Trophoblast cell (in vitro differentiated cells and primary cell): ENCODE measurements at regions not wholly inside any gene's neighbourhood (a gene's known extent, or its start where the extent isn't known, plus 50 kb on each side); places are given as distances from the start of the nearest gene placed in this dataset.

Source experiments
- DNase-seq, 2 donors: peaks; one replicate each; pipeline ENCODE4 v3.0.0-alpha.2; 2016
- H2AFZ ChIP-seq: 2 replicates; pipeline ENCODE4 v1.6.1; 2013; ENCODE audit warnings: low read length, moderate library complexity, mild to moderate bottlenecking; ENCODE audit not compliant: insufficient read depth, poor library complexity
- H2AK5ac ChIP-seq: 2 replicates; pipeline ENCODE4 v1.6.1; 2013; ENCODE audit warnings: mild to moderate bottlenecking, low read length
- H2BK120ac ChIP-seq: 2 replicates; pipeline ENCODE4 v1.6.1; 2013; ENCODE audit warnings: low read length, mild to moderate bottlenecking, moderate library complexity; ENCODE audit not compliant: insufficient read depth, poor library complexity
- H2BK12ac ChIP-seq: 2 replicates; pipeline ENCODE4 v1.6.1; 2013; ENCODE audit warnings: mild to moderate bottlenecking, low read length, moderate library complexity
- H2BK5ac ChIP-seq: 2 replicates; pipeline ENCODE4 v1.6.1; 2013; ENCODE audit warnings: low read length, low read depth, moderate library complexity, mild to moderate bottlenecking; ENCODE audit not compliant: poor library complexity
- H3K14ac ChIP-seq: 2 replicates; pipeline ENCODE4 v1.6.1; 2013; ENCODE audit warnings: mild to moderate bottlenecking, low read length
- H3K18ac ChIP-seq: 2 replicates; pipeline ENCODE4 v1.6.1; 2013; ENCODE audit warnings: mild to moderate bottlenecking, low read length
- H3K23ac ChIP-seq: 2 replicates; pipeline ENCODE4 v1.6.1; 2013; ENCODE audit warnings: low read length
- H3K27ac ChIP-seq: 2 replicates; pipeline ENCODE4 v1.5.1; 2013; ENCODE audit warnings: low read depth, mild to moderate bottlenecking, inconsistent platforms, low read length, moderate library complexity
- H3K27me3 ChIP-seq: 2 replicates; pipeline ENCODE4 v1.6.1; 2013; ENCODE audit warnings: inconsistent platforms, mild to moderate bottlenecking, low read length, moderate library complexity; ENCODE audit not compliant: insufficient read depth
- H3K36me3 ChIP-seq, 2 experiments: 1 replicate in 1 of 2; 2 replicates in 1 of 2; pipeline ENCODE4 v1.6.1; 2013; ENCODE audit warnings: low read length in 2 of 2, mild to moderate bottlenecking in 2 of 2, moderate library complexity in 1 of 2; ENCODE audit not compliant: insufficient read depth in 2 of 2, control insufficient read depth in 1 of 2
- H3K4ac ChIP-seq: 2 replicates; pipeline ENCODE4 v1.6.1; 2013; ENCODE audit warnings: low read depth, mild to moderate bottlenecking, low read length, moderate library complexity
- H3K4me1 ChIP-seq, 2 experiments: 1 replicate in 1 of 2; 2 replicates in 1 of 2; pipeline ENCODE4 v1.6.1; 2013; ENCODE audit warnings: low read length in 2 of 2, mild to moderate bottlenecking in 2 of 2, moderate library complexity in 1 of 2; ENCODE audit not compliant: insufficient read depth in 2 of 2, control insufficient read depth in 1 of 2
- H3K4me2 ChIP-seq: 2 replicates; pipeline ENCODE4 v1.6.1; 2013; ENCODE audit warnings: inconsistent platforms, mild to moderate bottlenecking, low read length, moderate library complexity
- H3K4me3 ChIP-seq: 2 replicates; pipeline ENCODE4 v1.5.1; 2013; ENCODE audit warnings: mild to moderate bottlenecking, low read depth, low read length, inconsistent platforms
- H3K79me1 ChIP-seq: one replicate; pipeline ENCODE4 v1.6.1; 2013; ENCODE audit warnings: low read length
- H3K79me2 ChIP-seq: 2 replicates; pipeline ENCODE4 v1.6.1; 2013; ENCODE audit warnings: low read length, mild to moderate bottlenecking; ENCODE audit not compliant: control insufficient read depth, insufficient read depth, poor library complexity
- H3K9ac ChIP-seq: 2 replicates; pipeline ENCODE4 v1.6.1; 2013; ENCODE audit warnings: mild to moderate bottlenecking, low read length
- H3K9me3 ChIP-seq: 2 replicates; pipeline ENCODE4 v1.6.1; 2013; ENCODE audit warnings: low read depth, mild to moderate bottlenecking, control low read depth, inconsistent platforms, low read length; ENCODE audit not compliant: insufficient read depth
- H4K12ac ChIP-seq: 2 replicates; pipeline ENCODE4 v1.6.1; 2013; ENCODE audit warnings: low read depth, mild to moderate bottlenecking, low read length, moderate library complexity
- H4K8ac ChIP-seq: 2 replicates; pipeline ENCODE4 v1.6.1; 2013; ENCODE audit warnings: low read depth, mild to moderate bottlenecking, low read length, moderate library complexity
- H4K91ac ChIP-seq: one replicate; pipeline ENCODE4 v1.6.1; 2013; ENCODE audit warnings: low read depth, mild to moderate bottlenecking, low read length, moderate library complexity
- WGBS: extraction: QIAGEN DNeasy Blood & Tissue Kit; methylation state at CpG from one replicate; pipeline ENCODE4 v1.1.7; 2013; ENCODE audit warnings: missing lambda C conversion rate; ENCODE audit not compliant: insufficient read length, insufficient coverage; ENCODE audit errors: extremely low coverage; 5-methylcytosine and 5-hydroxymethylcytosine counted together

- no CpG with 5 or more reads among the region's 4 CpGs for WGBS
- Histone ChIP-seq H3K4ac (no peak overlapping the region), H3K27ac (no peak overlapping the region), H3K9ac (no peak overlapping the region), H3K79me1 (no peaks in the 10 kb centered on the region), H3K23ac (no peak overlapping the region), H2AFZ (no peak overlapping the region), H3K4me2 (no peak overlapping the region), H3K4me3 (no peak overlapping the region), H4K91ac (no peak overlapping the region), H3K4me1 (no peaks in the 10 kb centered on the region), H3K36me3 (no peaks in the 10 kb centered on the region), H3K27me3 (no peaks in the 10 kb centered on the region), H2BK5ac (no peak overlapping the region), H4K12ac (no peak overlapping the region), H2BK120ac (no peak overlapping the region), H3K14ac (no peak overlapping the region), H2AK5ac (no peak overlapping the region), H4K8ac (no peak overlapping the region), H2BK12ac (no peak overlapping the region), H3K9me3 (no peaks in the 10 kb centered on the region), H3K18ac (no peak overlapping the region), H3K79me2 (no peaks in the 10 kb centered on the region)
- DNase-seq = no peak
These were observed 559.3 kb upstream of the ARRDC4 start for GRCh38 chr15:97401195-97401594.

DNA sequence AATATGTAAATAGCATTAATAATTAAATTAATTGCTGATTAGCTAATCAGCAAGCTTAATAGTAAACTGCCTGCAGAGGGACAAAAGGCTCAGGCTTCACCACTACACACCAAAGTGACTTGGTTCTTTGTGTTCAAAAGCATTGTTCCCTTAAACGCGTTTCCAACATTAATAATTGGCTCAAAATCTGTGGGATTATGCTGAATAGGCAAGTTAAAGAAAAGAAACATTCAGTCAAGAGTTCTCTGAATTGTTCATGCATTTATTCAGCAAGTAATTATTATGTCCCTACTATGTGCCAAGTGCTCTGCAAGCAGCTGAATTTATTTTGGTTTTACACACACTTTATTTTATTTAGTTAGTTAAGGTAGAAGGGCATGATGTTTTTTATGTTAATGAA is 558.5 kb upstream of the ARRDC4 start:
- no CpG with 5 or more reads among the region's 2 CpGs for WGBS
- H3K4me1 ChIP-seq = no peaks in the 10 kb centered on the region
- no peak overlapping the region for H3K18ac ChIP-seq
- H3K4ac ChIP-seq = no peak overlapping the region
- no peak overlapping the region for H4K8ac ChIP-seq
- H3K79me2 ChIP-seq = no peaks in the 10 kb centered on the region
- H3K27me3 ChIP-seq = no peaks in the 10 kb centered on the region
- no peaks in the 10 kb centered on the region for H3K9me3 ChIP-seq
- H3K14ac ChIP-seq = no peak overlapping the region
- no peaks in the 10 kb centered on the region for H3K79me1 ChIP-seq
- no peak overlapping the region for H2BK5ac ChIP-seq
- no peak overlapping the region for H2AK5ac ChIP-seq
- no peak for DNase-seq
- H3K27ac ChIP-seq = no peak overlapping the region
- no peak overlapping the region for H3K23ac ChIP-seq
- no peak overlapping the region for H3K9ac ChIP-seq
- H4K91ac ChIP-seq = no peak overlapping the region
- H4K12ac ChIP-seq = no peak overlapping the region
- no peak overlapping the region for H2AFZ ChIP-seq
- no peak overlapping the region for H2BK120ac ChIP-seq
- no peak overlapping the region for H3K4me2 ChIP-seq
- H3K36me3 ChIP-seq = no peaks in the 10 kb centered on the region
- no peak overlapping the region for H2BK12ac ChIP-seq
- no peak overlapping the region for H3K4me3 ChIP-seq

DNA sequence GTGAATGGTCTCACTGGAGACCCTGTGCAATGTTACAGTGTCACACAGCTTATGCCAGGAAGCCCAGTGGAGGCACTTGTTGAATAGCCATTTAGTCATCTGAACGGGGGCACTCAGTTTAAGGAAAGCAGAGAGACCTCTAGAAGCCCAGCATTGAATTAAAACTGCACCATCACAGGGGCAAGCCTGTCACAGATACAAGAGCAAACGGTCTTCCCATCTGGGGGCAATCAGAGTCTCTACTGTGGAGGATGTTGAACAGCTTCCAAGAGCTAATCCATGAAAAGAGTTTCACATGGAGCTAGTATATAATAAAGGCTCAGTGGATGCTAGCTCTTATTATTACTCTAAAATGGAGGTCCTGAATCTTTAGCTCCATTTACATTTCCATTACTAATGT is 553.7 kb upstream of the ARRDC4 start:
- H3K4me3 ChIP-seq = no peak overlapping the region
- WGBS = no CpG with 5 or more reads among the region's 2 CpGs
- H3K18ac ChIP-seq = no peak overlapping the region
- no peak overlapping the region for H2AFZ ChIP-seq
- H2BK12ac ChIP-seq = no peak overlapping the region
- no peak overlapping the region for H3K9ac ChIP-seq
- H3K4me2 ChIP-seq = no peak overlapping the region
- no peak overlapping the region for H3K14ac ChIP-seq
- no peak overlapping the region for H3K4ac ChIP-seq
- no peak overlapping the region for H3K23ac ChIP-seq
- H2BK5ac ChIP-seq = no peak overlapping the region
- no peaks in the 10 kb centered on the region for H3K79me1 ChIP-seq
- H4K12ac ChIP-seq = no peak overlapping the region
- no peak overlapping the region for H3K27ac ChIP-seq
- no peaks in the 10 kb centered on the region for H3K36me3 ChIP-seq
- no peak overlapping the region for H4K91ac ChIP-seq
- H2AK5ac ChIP-seq = no peak overlapping the region
- H3K4me1 ChIP-seq = no peaks in the 10 kb centered on the region
- H4K8ac ChIP-seq = no peak overlapping the region
- no peaks in the 10 kb centered on the region for H3K9me3 ChIP-seq
- DNase-seq = no peak
- no peaks in the 10 kb centered on the region for H3K79me2 ChIP-seq
- H2BK120ac ChIP-seq = no peak overlapping the region
- no peaks in the 10 kb centered on the region for H3K27me3 ChIP-seq

GRCh38 chr15:97410897-97411575 is 549.5 kb upstream of the ARRDC4 start:
- H3K27me3 ChIP-seq = no peaks in the 10 kb centered on the region
- no peaks in the 10 kb centered on the region for H3K9me3 ChIP-seq
- H4K12ac ChIP-seq = no peak overlapping the region
- no peak overlapping the region for H2BK120ac ChIP-seq
- no peak overlapping the region for H4K91ac ChIP-seq
- no peaks in the 10 kb centered on the region for H3K36me3 ChIP-seq
- DNase-seq = no peak
- no peaks in the 10 kb centered on the region for H3K4me1 ChIP-seq
- no peak overlapping the region for H3K27ac ChIP-seq
- no peaks in the 10 kb centered on the region for H3K79me2 ChIP-seq
- H3K4me3 ChIP-seq = no peak overlapping the region
- H2AFZ ChIP-seq = no peak overlapping the region
- H2BK12ac ChIP-seq = no peak overlapping the region
- H3K18ac ChIP-seq = no peak overlapping the region
- no peak overlapping the region for H3K23ac ChIP-seq
- no peaks in the 10 kb centered on the region for H3K79me1 ChIP-seq
- no peak overlapping the region for H3K4ac ChIP-seq
- no peak overlapping the region for H3K14ac ChIP-seq
- H3K4me2 ChIP-seq = no peak overlapping the region
- H3K9ac ChIP-seq = no peak overlapping the region
- H2BK5ac ChIP-seq = no peak overlapping the region
- no peak overlapping the region for H4K8ac ChIP-seq
- WGBS = no CpG with 5 or more reads among the region's 5 CpGs
- H2AK5ac ChIP-seq = no peak overlapping the region
